ENCODE measurements at regions not wholly inside any gene's neighbourhood (a gene's known extent, or its start where the extent isn't known, plus 50 kb on each side); places are given as distances from the start of the nearest gene placed in this dataset.
A peak's percentile ranks its signal among the peaks of the same experiment; 100 is the strongest.

DNA sequence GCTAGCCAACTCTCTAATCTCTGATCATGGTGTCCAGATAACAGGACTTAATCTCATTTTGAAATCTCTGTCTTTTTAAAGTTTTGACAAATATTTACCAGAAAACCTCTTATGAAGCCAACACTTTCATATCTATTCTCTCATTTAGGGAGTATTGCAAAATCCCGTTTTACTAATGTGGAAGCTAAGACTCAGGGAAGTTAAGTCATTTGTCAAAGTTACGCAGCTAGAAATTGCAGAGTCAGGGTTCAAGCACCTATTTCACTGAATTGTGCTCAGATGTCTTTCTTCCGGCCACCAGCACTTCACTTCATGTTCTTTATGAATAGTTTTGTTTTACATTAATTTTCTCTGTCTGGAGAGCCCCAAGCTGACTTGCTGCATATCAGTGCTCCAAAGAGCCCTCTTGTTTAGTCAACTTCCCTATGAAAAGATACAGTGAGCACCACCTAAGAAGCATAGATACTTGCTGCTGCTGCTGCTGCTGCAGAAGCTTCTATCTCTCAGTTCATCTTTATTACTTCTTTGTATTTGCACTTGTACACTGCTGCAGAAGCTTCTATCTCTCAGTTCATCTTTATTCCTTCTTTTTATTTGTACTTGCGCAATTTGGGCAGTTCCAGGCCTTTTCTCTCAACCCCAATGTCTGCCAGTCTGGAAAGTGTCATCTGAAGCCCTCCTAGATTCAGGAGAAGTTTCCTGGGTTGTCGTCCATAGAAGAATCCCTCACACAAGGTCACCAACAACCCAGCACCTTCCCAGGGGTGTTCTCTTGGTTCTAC is 329.7 kb downstream of the MAFB start (continued):
- TF ChIP-seq ZNF10 (tag by site-specific recombination; IDR thresholded peaks at IDR 0.05) (no peak), ZNF138 (tag by site-specific recombination; IDR thresholded peaks at IDR 0.05; ENCODE audit: borderline replicate concordance) (no peak), ZNF24 (tag by site-specific recombination; IDR thresholded peaks at IDR 0.05) (no peak), ZNF202 (tag by site-specific recombination; IDR thresholded peaks at IDR 0.05; ENCODE audit: borderline replicate concordance) (no peak), ZNF792 (tag by site-specific recombination; IDR thresholded peaks at IDR 0.05) (no peak), ZNF501 (tag by site-specific recombination; IDR thresholded peaks at IDR 0.05) (no peak), ZBTB17 (tag by site-specific recombination; IDR thresholded peaks at IDR 0.05) (no peak), ZNF658 (tag by site-specific recombination; IDR thresholded peaks at IDR 0.05) (no peak)
- TF ChIP-seq, protein P1, sequence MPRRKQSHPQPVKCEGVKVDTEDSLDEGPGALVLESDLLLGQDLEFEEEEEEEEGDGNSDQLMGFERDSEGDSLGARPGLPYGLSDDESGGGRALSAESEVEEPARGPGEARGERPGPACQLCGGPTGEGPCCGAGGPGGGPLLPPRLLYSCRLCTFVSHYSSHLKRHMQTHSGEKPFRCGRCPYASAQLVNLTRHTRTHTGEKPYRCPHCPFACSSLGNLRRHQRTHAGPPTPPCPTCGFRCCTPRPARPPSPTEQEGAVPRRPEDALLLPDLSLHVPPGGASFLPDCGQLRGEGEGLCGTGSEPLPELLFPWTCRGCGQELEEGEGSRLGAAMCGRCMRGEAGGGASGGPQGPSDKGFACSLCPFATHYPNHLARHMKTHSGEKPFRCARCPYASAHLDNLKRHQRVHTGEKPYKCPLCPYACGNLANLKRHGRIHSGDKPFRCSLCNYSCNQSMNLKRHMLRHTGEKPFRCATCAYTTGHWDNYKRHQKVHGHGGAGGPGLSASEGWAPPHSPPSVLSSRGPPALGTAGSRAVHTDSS (tag by site-specific recombination; IDR thresholded peaks at IDR 0.05), result no peak
- TF ChIP-seq, protein P2, sequence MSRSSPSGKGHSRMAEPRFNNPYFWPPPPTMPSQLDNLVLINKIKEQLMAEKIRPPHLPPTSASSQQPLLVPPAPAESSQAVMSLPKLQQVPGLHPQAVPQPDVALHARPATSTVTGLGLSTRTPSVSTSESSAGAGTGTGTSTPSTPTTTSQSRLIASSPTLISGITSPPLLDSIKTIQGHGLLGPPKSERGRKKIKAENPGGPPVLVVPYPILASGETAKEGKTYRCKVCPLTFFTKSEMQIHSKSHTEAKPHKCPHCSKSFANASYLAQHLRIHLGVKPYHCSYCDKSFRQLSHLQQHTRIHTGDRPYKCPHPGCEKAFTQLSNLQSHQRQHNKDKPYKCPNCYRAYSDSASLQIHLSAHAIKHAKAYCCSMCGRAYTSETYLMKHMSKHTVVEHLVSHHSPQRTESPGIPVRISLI (tag by site-specific recombination; IDR thresholded peaks at IDR 0.05), result no peak

DNA sequence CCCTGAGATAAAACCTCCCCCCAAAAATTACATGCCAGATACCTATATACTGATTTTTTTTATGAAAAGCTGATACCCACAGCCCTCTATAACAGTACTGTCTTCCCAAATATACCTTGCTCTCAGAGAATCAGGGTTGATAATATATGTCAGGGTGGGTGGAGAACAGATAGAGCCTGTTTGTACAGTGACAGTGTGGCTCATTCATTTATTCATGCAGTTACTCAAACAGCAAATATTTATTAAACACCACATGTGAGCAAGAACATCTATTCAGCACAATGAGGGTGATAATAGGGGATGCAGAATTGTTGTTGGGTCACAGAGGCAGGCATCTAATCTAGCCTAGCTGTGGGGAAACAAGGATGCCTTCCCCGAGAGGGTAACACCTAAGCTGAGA is 334.2 kb downstream of the MAFB start:
- no peak overlapping the region for H3K4me3 ChIP-seq (ENCODE audit: low read depth, low read length)
- H3K27ac ChIP-seq (ENCODE audit: extremely low read depth, low read depth, low read length), result no peak overlapping the region
- no peaks in the 10 kb centered on the region for H3K36me3 ChIP-seq (ENCODE audit: control insufficient read depth in 2 of 2, insufficient read depth in 1 of 2, low read length in 2 of 2)
- CTCF ChIA-PET, result no interaction called here
- TF ChIP-seq ZNF660 (tag by site-specific recombination; IDR thresholded peaks at IDR 0.05) (no peak), ZNF10 (tag by site-specific recombination; IDR thresholded peaks at IDR 0.05) (no peak)
- no peaks in the 10 kb centered on the region for H3K4me1 ChIP-seq (ENCODE audit: control insufficient read depth, insufficient read depth, low read length)
- POLR2A ChIA-PET, result no interaction called here
- no peaks in the 10 kb centered on the region for H3K9me3 ChIP-seq (ENCODE audit: control insufficient read depth, insufficient read depth, low read depth, low read length)

DNA sequence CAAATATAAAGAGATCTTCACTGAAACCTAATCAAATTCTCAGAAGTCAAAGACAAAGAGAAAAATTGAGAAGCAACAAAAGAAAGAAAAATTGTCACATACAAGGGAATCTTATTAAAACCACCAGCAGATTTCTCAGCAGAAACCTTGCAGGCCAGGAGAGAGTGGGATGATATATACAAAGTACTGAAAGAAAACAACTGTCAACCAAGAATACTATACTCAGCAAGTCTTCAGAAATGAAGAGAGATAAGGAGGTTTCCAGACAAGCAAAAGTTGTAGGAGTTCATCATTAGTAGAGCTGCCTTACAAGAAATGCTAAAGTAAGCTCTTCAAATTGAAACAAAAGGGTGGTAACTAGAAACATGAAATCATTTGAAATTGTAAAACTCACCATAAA is 345.6 kb downstream of the MAFB start:
- TF ChIP-seq ZNF791 (tag by site-specific recombination; IDR thresholded peaks at IDR 0.05), result no peak
- TF ChIP-seq, protein P3, sequence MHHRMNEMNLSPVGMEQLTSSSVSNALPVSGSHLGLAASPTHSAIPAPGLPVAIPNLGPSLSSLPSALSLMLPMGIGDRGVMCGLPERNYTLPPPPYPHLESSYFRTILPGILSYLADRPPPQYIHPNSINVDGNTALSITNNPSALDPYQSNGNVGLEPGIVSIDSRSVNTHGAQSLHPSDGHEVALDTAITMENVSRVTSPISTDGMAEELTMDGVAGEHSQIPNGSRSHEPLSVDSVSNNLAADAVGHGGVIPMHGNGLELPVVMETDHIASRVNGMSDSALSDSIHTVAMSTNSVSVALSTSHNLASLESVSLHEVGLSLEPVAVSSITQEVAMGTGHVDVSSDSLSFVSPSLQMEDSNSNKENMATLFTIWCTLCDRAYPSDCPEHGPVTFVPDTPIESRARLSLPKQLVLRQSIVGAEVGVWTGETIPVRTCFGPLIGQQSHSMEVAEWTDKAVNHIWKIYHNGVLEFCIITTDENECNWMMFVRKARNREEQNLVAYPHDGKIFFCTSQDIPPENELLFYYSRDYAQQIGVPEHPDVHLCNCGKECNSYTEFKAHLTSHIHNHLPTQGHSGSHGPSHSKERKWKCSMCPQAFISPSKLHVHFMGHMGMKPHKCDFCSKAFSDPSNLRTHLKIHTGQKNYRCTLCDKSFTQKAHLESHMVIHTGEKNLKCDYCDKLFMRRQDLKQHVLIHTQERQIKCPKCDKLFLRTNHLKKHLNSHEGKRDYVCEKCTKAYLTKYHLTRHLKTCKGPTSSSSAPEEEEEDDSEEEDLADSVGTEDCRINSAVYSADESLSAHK (tag by site-specific recombination; IDR thresholded peaks at IDR 0.05), result no peak
- TF ChIP-seq ZNF701 (tag by site-specific recombination; IDR thresholded peaks at IDR 0.05), result no peak
- TF ChIP-seq SETDB1 (IDR thresholded peaks at IDR 0.05; ENCODE audit: insufficient read length, low read length), result peak; percentile 94
- no peak for TF ChIP-seq ZFP41 (tag by site-specific recombination; IDR thresholded peaks at IDR 0.05; ENCODE audit: borderline replicate concordance)
- 0 out of 2 replicates have a peak, but pooled peaks have one; percentile 62 for TF ChIP-seq TRIM28 (IDR thresholded peaks at IDR 0.05; ENCODE audit: borderline replicate concordance, low read length)
- TF ChIP-seq ZNF341 (tag by site-specific recombination; IDR thresholded peaks at IDR 0.05; ENCODE audit: low read depth), result no peak
- TF ChIP-seq IKZF3 (tag by site-specific recombination; IDR thresholded peaks at IDR 0.05), result no peak
- TF ChIP-seq, protein P4, sequence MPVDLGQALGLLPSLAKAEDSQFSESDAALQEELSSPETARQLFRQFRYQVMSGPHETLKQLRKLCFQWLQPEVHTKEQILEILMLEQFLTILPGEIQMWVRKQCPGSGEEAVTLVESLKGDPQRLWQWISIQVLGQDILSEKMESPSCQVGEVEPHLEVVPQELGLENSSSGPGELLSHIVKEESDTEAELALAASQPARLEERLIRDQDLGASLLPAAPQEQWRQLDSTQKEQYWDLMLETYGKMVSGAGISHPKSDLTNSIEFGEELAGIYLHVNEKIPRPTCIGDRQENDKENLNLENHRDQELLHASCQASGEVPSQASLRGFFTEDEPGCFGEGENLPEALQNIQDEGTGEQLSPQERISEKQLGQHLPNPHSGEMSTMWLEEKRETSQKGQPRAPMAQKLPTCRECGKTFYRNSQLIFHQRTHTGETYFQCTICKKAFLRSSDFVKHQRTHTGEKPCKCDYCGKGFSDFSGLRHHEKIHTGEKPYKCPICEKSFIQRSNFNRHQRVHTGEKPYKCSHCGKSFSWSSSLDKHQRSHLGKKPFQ (tag by site-specific recombination; IDR thresholded peaks at IDR 0.05), result no peak
- TF ChIP-seq, protein P5, sequence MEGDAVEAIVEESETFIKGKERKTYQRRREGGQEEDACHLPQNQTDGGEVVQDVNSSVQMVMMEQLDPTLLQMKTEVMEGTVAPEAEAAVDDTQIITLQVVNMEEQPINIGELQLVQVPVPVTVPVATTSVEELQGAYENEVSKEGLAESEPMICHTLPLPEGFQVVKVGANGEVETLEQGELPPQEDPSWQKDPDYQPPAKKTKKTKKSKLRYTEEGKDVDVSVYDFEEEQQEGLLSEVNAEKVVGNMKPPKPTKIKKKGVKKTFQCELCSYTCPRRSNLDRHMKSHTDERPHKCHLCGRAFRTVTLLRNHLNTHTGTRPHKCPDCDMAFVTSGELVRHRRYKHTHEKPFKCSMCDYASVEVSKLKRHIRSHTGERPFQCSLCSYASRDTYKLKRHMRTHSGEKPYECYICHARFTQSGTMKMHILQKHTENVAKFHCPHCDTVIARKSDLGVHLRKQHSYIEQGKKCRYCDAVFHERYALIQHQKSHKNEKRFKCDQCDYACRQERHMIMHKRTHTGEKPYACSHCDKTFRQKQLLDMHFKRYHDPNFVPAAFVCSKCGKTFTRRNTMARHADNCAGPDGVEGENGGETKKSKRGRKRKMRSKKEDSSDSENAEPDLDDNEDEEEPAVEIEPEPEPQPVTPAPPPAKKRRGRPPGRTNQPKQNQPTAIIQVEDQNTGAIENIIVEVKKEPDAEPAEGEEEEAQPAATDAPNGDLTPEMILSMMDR (tag by site-specific recombination; IDR thresholded peaks at IDR 0.05), result no peak
- H3K36me3 ChIP-seq (ENCODE audit: control insufficient read depth in 2 of 2, insufficient read depth in 1 of 2, low read length in 2 of 2), result no peaks in the 10 kb centered on the region
- no peak overlapping the region for H3K4me3 ChIP-seq (ENCODE audit: low read depth, low read length)
- ChIA-PET POLR2A (no interaction called here), CTCF (no interaction called here)
- H3K4me1 ChIP-seq (ENCODE audit: control insufficient read depth, insufficient read depth, low read length), result no peaks in the 10 kb centered on the region
- H3K27ac ChIP-seq (ENCODE audit: extremely low read depth, low read depth, low read length), result no peak overlapping the region
- no peaks in the 10 kb centered on the region for H3K9me3 ChIP-seq (ENCODE audit: control insufficient read depth, insufficient read depth, low read depth, low read length)

Data from HEK293 (cell line).